OCI-LY1 (cell line): ENCODE measurements at regions not wholly inside any gene's neighbourhood (a gene's known extent, or its start where the extent isn't known, plus 50 kb on each side); places are given as distances from the start of the nearest gene placed in this dataset.

Source experiments
- H2AFZ ChIP-seq: fragments of 200-600 bp; sonication (generic), shearing (Covaris generic); 2 replicates; pipeline ENCODE4 v1.6.0; 2014; ENCODE audit warnings: antibody characterized with exemption, mild to moderate bottlenecking, low read length
- H3F3A ChIP-seq: fragments of 200-600 bp; sonication (generic), shearing (Covaris generic); 2 replicates; pipeline ENCODE4 v1.6.0; 2014; ENCODE audit warnings: mild to moderate bottlenecking, antibody characterized with exemption, low read length, moderate library complexity; ENCODE audit not compliant: insufficient read depth
- H3K27ac ChIP-seq: fragments of 200-600 bp; sonication (generic); 2 replicates; pipeline ENCODE4 v1.5.1; 2014; ENCODE audit warnings: low read length, mixed run types, mild to moderate bottlenecking, low read depth; ENCODE audit not compliant: poor library complexity, severe bottlenecking
- H3K27me3 ChIP-seq: fragments of 200-600 bp; sonication (generic); 2 replicates; pipeline ENCODE4 v1.6.0; 2014; ENCODE audit warnings: antibody characterized with exemption, mild to moderate bottlenecking, low read length, moderate library complexity; ENCODE audit not compliant: insufficient read depth
- H3K36me3 ChIP-seq: fragments of 200-600 bp; sonication (generic); 2 replicates; pipeline ENCODE4 v1.6.1; 2014; ENCODE audit warnings: mild to moderate bottlenecking, antibody characterized with exemption, low read length, moderate library complexity, mixed read lengths; ENCODE audit not compliant: insufficient read depth
- H3K4me1 ChIP-seq: fragments of 200-600 bp; sonication (generic); 2 replicates; pipeline ENCODE4 v1.5.1; 2014; ENCODE audit warnings: mild to moderate bottlenecking, low read length, moderate library complexity; ENCODE audit not compliant: insufficient read depth, severe bottlenecking
- H3K4me2 ChIP-seq: fragments of 200-600 bp; sonication (generic), shearing (Covaris generic); 2 replicates; pipeline ENCODE4 v1.6.1; 2014; ENCODE audit warnings: low read length
- H3K4me3 ChIP-seq: fragments of 200-600 bp; sonication (generic); 2 replicates; pipeline ENCODE4 v1.5.1; 2014; ENCODE audit warnings: low read length, low read depth, mild to moderate bottlenecking, mixed read lengths; ENCODE audit not compliant: poor library complexity, severe bottlenecking
- H3K79me2 ChIP-seq: fragments of 200-600 bp; shearing (Covaris generic); 2 replicates; pipeline ENCODE4 v1.6.1; 2016; ENCODE audit warnings: mixed run types, low read length, mixed read lengths; ENCODE audit not compliant: insufficient read depth
- H3K9ac ChIP-seq: fragments of 200-600 bp; sonication (generic), shearing (Covaris generic); 2 replicates; pipeline ENCODE4 v1.6.1; 2014; ENCODE audit warnings: mild to moderate bottlenecking, low read length, mixed read lengths
- H3K9me2 ChIP-seq: fragments of 200-600 bp; sonication (generic), shearing (Covaris generic); 2 replicates; pipeline ENCODE4 v1.6.1; 2014; ENCODE audit warnings: low read depth, mild to moderate bottlenecking, low read length, mixed read lengths
- H3K9me3 ChIP-seq: fragments of 200-600 bp; shearing (Covaris generic); 2 replicates; pipeline ENCODE4 v1.6.1; 2014; ENCODE audit warnings: low read length, mixed read lengths
- H4K20me1 ChIP-seq: fragments of 200-600 bp; sonication (generic), shearing (Covaris generic); 2 replicates; pipeline ENCODE4 v1.6.0; 2016; ENCODE audit warnings: mild to moderate bottlenecking, low read length; ENCODE audit not compliant: insufficient read depth
- CTCF ChIP-seq: fragments of 200-600 bp; sonication (generic), shearing (Covaris generic); IDR thresholded peaks from 2 replicates; pipeline ENCODE4 v1.5.1; 2017; ENCODE audit warnings: mild to moderate bottlenecking, antibody characterized with exemption, low read length, moderate library complexity, mixed read lengths
- EZH2 ChIP-seq: fragments of 200-600 bp; sonication (generic), shearing (Covaris generic); IDR thresholded peaks from 2 replicates; pipeline ENCODE4 v1.8.0; 2017; ENCODE audit warnings: borderline replicate concordance, mixed run types, mild to moderate bottlenecking, antibody characterized with exemption, low read length, moderate library complexity, mixed read lengths

- Histone ChIP-seq H2AFZ (no peak overlapping the region), H3K9me2 (no peaks in the 10 kb centered on the region), H3K4me1 (peaks cover 42% of the 10 kb centered on the region), H3K9me3 (no peaks in the 10 kb centered on the region), H3K36me3 (no peaks in the 10 kb centered on the region), H4K20me1 (no peaks in the 10 kb centered on the region), H3K79me2 (no peaks in the 10 kb centered on the region), H3F3A (no peaks in the 10 kb centered on the region), H3K27ac (no peak overlapping the region), H3K9ac (no peak overlapping the region), H3K4me2 (peak overlapping the region; percentile 20; the same call in 1 of the 2 replicates), H3K27me3 (no peaks in the 10 kb centered on the region), H3K4me3 (no peak overlapping the region)
- TF ChIP-seq CTCF (no peak), EZH2 (no peak)
Measured at GRCh38 chr4:187283201-187283955, 559.7 kb upstream of the FAT1 start.

- H3K9me3 ChIP-seq, result no peaks in the 10 kb centered on the region
- H2AFZ ChIP-seq, result peak overlapping the region; percentile 10
- H3K36me3 ChIP-seq, result no peaks in the 10 kb centered on the region
- H3K4me3 ChIP-seq, result peak overlapping the region; percentile 19
- no peaks in the 10 kb centered on the region for H3F3A ChIP-seq
- H3K27ac ChIP-seq, result peak overlapping the region; percentile 42
- H3K27me3 ChIP-seq, result no peaks in the 10 kb centered on the region
- H3K4me1 ChIP-seq, result peaks cover 42% of the 10 kb centered on the region
- H3K9me2 ChIP-seq, result no peaks in the 10 kb centered on the region
- H3K4me2 ChIP-seq, result peak overlapping the region; percentile 48
- no peaks in the 10 kb centered on the region for H3K79me2 ChIP-seq
- TF ChIP-seq EZH2, result no peak
- TF ChIP-seq CTCF, result no peak
- H3K9ac ChIP-seq, result peak overlapping the region; percentile 35; the same call in 1 of the 2 replicates
- H4K20me1 ChIP-seq, result no peaks in the 10 kb centered on the region
Measured at GRCh38 chr4:187286525-187286924, 562.9 kb upstream of the FAT1 start.

- Histone ChIP-seq H3K9ac (no peak overlapping the region), H3K9me2 (no peaks in the 10 kb centered on the region), H2AFZ (no peak overlapping the region), H4K20me1 (no peaks in the 10 kb centered on the region), H3K36me3 (no peaks in the 10 kb centered on the region), H3K9me3 (no peaks in the 10 kb centered on the region), H3K4me3 (no peak overlapping the region), H3F3A (no peaks in the 10 kb centered on the region), H3K4me1 (peaks cover 30% of the 10 kb centered on the region), H3K4me2 (no peak overlapping the region), H3K27ac (no peak overlapping the region), H3K27me3 (no peaks in the 10 kb centered on the region), H3K79me2 (no peaks in the 10 kb centered on the region)
- TF ChIP-seq CTCF (no peak), EZH2 (no peak)
Measured at GRCh38 chr4:187289371-187289770, 565.7 kb upstream of the FAT1 start.
